ENCODE measurements at regions not wholly inside any gene's neighbourhood (a gene's known extent, or its start where the extent isn't known, plus 50 kb on each side); places are given as distances from the start of the nearest gene placed in this dataset.

DNA sequence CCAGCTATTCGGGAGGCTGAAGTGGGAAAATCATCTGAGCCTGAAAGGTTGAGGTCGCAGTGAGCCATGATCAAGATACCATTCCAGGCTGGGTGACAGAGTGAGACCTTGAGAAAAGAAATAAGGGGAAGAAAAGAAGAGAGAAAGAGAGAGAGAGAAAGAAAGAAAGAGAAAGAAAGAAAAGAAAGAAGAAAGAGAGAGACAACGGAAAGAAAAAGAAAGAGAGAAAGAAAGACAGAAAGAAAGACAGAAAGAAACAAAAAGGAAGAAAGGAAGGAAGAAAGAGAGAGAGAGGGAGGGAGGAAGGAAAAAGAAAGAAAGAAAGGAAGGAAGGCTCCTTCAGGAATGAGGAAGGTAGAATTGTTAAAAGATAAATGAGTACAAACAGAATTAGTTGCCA lies 84.5 kb downstream of the RPL22L1 start:
- FAIRE-seq: no peak
- no peak for DNase-seq (ENCODE audit: low spot score in 2 of 2)

DNA sequence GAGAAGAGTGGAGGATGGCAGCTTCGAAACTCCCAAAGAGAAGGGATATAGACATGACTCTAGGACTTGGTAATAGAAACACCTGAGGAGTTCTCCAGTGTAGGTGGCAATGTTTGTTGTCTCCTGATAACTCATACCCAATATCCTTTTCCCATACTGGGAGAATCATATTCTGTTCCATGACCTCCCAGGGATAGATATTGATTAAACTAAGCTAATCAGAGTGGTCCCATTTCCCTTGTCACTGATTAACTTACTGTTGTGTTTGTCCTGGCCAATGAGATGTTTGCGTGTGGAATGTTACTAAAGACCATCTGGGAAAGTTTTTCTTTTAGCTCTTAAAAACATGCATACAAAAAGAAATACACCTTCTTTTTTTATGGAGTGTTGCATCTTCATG lies 85.6 kb downstream of the RPL22L1 start:
- FAIRE-seq: no peak

DNA sequence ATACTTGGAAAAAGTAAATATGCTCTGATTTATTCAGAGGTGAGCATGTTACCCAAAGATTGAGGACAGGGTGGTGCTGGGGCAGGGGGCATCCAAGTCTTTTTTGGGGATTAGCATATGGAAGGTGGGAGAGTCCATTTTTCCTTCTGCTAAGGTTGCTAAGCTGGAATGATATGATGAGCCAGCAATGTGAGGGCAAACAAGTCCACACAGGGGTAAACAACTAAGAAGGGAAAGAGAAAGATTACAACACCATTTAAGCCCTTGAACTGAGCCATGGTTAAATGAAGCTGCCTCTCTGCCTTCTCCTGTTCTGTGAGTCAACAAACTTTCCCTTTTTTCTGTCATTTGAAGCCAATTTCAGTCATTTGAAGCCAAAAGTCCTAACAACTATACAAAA lies 89.0 kb downstream of the RPL22L1 start:
- FAIRE-seq (no peak), DNase-seq (ENCODE audit: low spot score in 2 of 2) (no peak)

More for the DNA sequence above, 85.6 kb downstream of the RPL22L1 start:
- DNase-seq (ENCODE audit: low spot score in 2 of 2): no peak

- no peak for FAIRE-seq
- no peak for DNase-seq (ENCODE audit: low spot score in 2 of 2)
Observed at GRCh38 chr3:170780471-170780870, 89.5 kb downstream of the RPL22L1 start.

DNA sequence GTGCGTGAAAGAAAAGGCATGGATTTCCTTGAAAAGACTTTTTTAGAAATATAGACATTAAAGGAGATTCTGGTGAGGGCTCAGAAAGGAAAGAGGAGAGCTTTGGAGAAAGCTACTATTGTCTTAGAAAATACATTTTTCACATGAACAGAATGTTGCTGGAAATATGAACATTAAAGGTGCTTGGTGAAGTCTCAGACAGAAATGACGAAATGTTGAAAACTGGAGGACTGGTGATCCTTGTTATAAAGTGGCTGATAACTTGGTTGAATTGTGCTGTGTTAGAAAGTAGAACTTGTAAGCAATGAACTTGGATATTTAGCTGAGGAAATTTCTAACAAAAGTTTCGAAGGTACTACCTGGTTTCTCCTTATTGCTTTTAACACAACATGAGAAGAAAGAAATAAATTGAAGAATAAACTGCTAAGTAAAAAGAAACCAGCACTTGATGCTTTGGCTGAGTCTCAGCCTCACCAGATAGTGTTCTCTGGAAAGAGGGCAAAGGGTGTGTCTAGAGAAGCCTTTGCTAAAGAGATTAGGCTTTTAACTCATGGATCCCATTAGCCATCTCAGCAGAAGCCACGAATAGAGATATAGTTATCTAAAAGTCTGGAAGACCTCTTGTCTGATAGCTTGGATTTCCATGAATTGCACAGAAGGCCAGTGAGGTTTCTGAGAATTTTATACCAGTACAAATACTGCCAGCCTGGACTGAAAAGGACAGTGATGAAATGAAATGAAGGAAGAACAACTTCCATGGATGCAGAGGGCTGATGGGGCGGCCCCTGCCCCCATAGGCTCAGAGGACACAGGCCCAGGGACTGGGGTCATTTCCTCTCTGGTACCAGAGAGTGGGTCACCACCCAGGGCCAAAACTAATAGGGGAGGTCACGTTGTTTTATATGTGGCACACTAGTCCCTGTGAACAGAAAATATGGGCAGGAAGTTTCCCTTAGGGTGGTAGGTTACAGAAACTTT lies 91.5 kb downstream of the RPL22L1 start:
- no peak for FAIRE-seq
- DNase-seq (ENCODE audit: low spot score in 2 of 2): no peak

DNA sequence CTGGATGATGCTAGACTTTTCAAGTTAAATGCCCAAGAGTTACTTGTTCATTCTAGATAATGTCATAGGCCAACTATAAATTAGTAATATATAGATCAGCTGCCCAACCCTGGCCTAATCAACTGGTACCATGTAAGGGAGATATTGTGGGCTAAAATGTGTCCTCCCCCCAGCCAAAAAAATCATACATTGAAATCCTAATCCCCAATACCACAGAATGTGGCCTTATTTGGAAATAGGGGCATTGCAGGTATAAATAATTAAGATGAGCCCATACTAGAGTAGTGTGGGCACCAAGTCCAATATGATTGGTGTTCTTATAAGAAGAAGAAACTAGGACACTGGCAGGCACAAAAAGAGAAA lies 92.5 kb downstream of the RPL22L1 start:
- FAIRE-seq: no peak
- DNase-seq (ENCODE audit: low spot score in 2 of 2): no peak

DNA sequence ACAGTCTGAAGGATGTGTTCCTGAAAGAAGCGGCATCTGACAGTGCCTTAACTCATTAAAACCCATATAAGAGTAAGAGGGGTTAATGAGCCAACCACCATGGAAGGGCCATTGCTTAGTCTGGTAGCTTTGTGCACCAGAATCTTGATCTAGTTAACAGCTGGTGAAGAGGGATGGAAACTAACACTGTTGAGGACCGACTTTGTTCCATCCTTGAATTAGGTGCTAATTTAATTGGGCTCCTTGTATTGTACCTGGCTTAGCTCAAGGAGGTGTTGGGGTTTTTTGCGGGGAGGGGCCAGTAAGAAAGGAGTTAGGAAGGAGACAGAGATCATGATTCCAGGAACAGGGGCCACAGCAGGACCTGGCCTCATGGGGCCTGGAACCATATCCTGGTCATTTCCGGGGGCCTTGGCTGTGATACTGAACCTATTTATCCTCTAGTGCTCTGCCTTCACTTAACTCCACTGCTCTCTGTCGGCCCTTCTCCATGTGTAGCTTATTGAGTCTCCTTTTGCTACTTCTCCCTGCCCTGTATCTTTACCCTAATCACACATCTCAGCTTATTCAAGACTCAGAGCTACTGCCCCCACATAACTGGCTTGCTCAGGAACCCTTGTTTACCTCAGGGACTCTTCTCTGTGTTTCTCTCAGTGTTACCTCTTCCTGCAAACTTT lies 93.0 kb downstream of the RPL22L1 start:
- FAIRE-seq (no peak), DNase-seq (ENCODE audit: low spot score in 2 of 2) (no peak)

GRCh38 chr3:170773682-170774425 lies 96.1 kb downstream of the RPL22L1 start:
- no peak for FAIRE-seq
- no peak for DNase-seq (ENCODE audit: low spot score in 2 of 2)

DNA sequence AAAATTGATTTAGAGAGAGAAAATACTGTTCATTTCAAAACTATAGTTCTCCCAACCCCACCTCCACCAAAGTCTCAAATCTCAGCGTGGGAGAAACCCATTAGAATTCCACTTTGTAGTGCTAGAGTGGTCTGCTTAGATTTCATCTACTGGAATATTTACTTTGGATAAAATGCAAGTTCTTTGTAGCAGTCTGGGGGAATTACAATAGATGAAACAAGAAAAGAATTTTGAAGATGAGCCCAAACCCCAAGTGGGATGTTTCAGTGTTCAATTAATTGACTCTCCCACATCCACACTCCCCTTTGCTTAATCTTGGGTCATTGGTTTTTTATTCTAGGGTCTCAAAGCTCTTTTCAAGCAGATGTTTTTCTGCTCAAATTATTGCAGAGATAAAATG lies 97.8 kb downstream of the RPL22L1 start:
- DNase-seq (ENCODE audit: low spot score in 2 of 2) (no peak), FAIRE-seq (no peak)

DNA sequence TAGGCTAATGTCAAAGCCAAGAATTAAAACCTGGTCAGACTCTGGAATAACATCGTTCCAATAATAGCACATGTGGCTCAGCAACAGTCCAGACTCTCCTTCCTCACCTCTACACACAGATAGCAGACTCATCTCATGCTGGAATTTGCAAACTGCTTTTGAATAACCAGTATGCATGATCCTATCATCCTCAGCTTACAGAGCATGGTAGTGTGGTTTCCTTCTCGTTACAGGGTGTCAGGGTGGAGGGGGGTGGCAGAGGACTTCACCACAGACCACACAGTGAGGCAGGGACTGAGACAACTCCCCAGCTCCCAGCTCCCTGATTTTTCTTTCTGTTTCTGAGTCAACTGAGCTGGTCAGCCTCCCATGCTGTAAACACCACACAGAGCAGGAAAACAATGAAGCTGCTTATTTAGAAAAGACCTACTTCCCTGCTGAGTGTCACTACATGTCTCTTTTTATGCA lies 101.6 kb downstream of the RPL22L1 start:
- DNase-seq (ENCODE audit: low spot score in 2 of 2) (peak in 1 of 2 donors; percentile 1), FAIRE-seq (no peak)

DNA sequence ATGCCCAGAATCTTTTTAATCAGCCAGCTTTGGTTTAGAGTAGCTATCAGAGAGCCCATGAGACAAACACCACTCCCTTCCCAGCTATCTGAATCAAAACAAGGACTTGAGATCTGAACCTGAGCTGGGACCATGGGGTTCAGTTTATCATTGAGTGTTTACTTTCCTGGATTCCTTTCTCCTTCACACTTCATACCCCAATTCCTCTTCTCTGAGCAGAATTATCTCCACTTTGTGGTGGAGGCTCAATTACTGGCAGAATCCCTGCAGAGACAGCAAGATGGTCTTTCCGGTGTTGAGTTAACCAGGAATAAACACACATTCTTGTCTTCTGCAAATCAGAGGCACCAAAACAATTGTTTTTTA lies 102.4 kb downstream of the RPL22L1 start:
- no peak for FAIRE-seq
- DNase-seq (ENCODE audit: low spot score in 2 of 2): no peak

GRCh38 chr3:170766823-170767575 lies 103.0 kb downstream of the RPL22L1 start:
- no peak for FAIRE-seq
- DNase-seq (ENCODE audit: low spot score in 2 of 2): no peak

GRCh38 chr3:170766253-170766652 lies 103.7 kb downstream of the RPL22L1 start:
- no peak for DNase-seq (ENCODE audit: low spot score in 2 of 2)
- no peak for FAIRE-seq

- FAIRE-seq: no peak
- peak in 1 of 2 donors; percentile 1 for DNase-seq (ENCODE audit: low spot score in 2 of 2)
Observed at GRCh38 chr3:170765419-170766078, 104.4 kb downstream of the RPL22L1 start.

- DNase-seq (ENCODE audit: low spot score in 2 of 2) (no peak), FAIRE-seq (no peak)
Observed at GRCh38 chr3:170764017-170764416, 106.0 kb downstream of the RPL22L1 start.

DNA sequence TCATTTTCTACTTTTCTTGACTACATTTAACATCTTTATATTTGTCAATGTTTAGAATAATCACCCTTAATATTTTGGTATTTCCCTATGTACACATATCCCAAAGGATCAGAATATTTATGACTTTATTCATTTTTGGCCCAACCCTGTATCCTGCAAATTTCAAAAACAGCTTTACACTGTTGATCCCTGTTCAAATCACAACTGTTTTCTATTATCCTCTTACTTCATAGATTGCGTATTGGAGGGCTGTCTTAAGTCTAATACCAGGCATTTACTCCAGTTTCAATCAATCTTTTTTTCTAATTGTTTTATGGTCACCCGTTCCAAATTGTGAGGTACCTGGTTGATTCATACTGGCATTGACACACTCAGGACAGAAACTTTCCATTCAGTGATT lies 107.9 kb downstream of the RPL22L1 start:
- FAIRE-seq (peak; percentile 17), DNase-seq (ENCODE audit: low spot score in 2 of 2) (no peak)

DNA sequence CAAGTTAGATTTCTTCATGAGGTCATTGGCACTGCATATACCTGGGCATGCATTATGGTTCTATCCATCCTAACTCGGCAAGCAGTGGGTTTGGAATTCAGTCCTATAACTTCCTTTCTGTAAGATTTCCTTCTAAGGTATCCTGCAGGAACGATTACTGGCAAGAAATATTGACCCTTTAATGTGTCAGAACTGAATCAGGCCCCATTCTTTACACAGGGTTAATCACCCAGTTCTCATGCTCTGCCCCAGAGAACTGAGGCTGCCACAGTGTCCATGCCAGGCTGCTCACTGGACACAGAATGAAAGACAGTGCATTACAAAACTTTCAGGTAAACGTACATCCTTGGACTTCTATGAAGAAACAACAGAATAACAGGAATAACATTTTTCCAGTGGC lies 108.9 kb downstream of the RPL22L1 start:
- FAIRE-seq: no peak

GRCh38 chr3:170760174-170760526 lies 109.8 kb downstream of the RPL22L1 start:
- FAIRE-seq (no peak), DNase-seq (ENCODE audit: low spot score in 2 of 2) (no peak)

More for the DNA sequence above, 108.9 kb downstream of the RPL22L1 start:
- no peak for DNase-seq (ENCODE audit: low spot score in 2 of 2)

- FAIRE-seq: no peak
- DNase-seq (ENCODE audit: low spot score in 2 of 2): no peak
Observed at GRCh38 chr3:170759511-170760173, 110.4 kb downstream of the RPL22L1 start.

Data from frontal cortex (tissue), 3 donors.